ENCODE measurements at regions not wholly inside any gene's neighbourhood (a gene's known extent, or its start where the extent isn't known, plus 50 kb on each side); places are given as distances from the start of the nearest gene placed in this dataset.

GRCh38 chr20:5491455-5491854 lies 119.4 kb downstream of the GPCPD1 start:
- no peak overlapping the region for H2BK5ac ChIP-seq (ENCODE audit: low read depth, low read length)
- no peak overlapping the region for H4K5ac ChIP-seq (ENCODE audit: insufficient read length, low read depth, low read length)
- H4K8ac ChIP-seq (ENCODE audit: extremely low read depth, insufficient read depth, low read length) = no peak overlapping the region
- TF ChIP-seq EGR1 (IDR thresholded peaks at IDR 0.05; ENCODE audit: borderline replicate concordance, low read depth, low read length) (no peak), GTF2F1 (IDR thresholded peaks at IDR 0.05; ENCODE audit: borderline replicate concordance, low read depth, low read length) (no peak), SIN3A (conservative IDR thresholded peaks at IDR 0.05 in 1 of 2, IDR thresholded peaks at IDR 0.05 in 1 of 2; ENCODE audit: low read depth in 1 of 2, low read length in 2 of 2) (no peak), E2F6 (IDR thresholded peaks at IDR 0.05) (no peak), EZH2 (IDR thresholded peaks at IDR 0.05; ENCODE audit: low read depth, low read length, severe bottlenecking) (no peak), RBBP5 (IDR thresholded peaks at IDR 0.05; ENCODE audit: borderline replicate concordance, low read depth, low read length) (no peak), USF2 (IDR thresholded peaks at IDR 0.05; ENCODE audit: low read length) (no peak), ATF3 (IDR thresholded peaks at IDR 0.05; ENCODE audit: insufficient read depth, low read depth, low read length) (no peak), SIX5 (IDR thresholded peaks at IDR 0.05; ENCODE audit: low read depth, low read length) (no peak)
- H3K4me2 ChIP-seq (ENCODE audit: insufficient read depth in 1 of 2, low read depth in 2 of 2, low read length in 2 of 2) = no peak overlapping the region
- no peaks in the 10 kb centered on the region for H4K20me1 ChIP-seq (replicated peaks in 1 of 2; ENCODE audit: control insufficient read depth in 1 of 2, insufficient read depth in 2 of 2, low read length in 2 of 2)
- H4K91ac ChIP-seq (replicated peaks; ENCODE audit: insufficient read length, low read length) = no peak overlapping the region
- H3K14ac ChIP-seq (ENCODE audit: insufficient read length) = no peak overlapping the region
- H2AK5ac ChIP-seq (ENCODE audit: low read depth, low read length) = no peak overlapping the region
- POLR2A ChIA-PET (ENCODE audit: partially characterized antibody) = no interaction called here
- no peak overlapping the region for H3K56ac ChIP-seq (replicated peaks; ENCODE audit: insufficient read length, low read depth, low read length)
- no peak overlapping the region for H2BK12ac ChIP-seq (ENCODE audit: low read depth, low read length)
- no peak overlapping the region for H3K18ac ChIP-seq (ENCODE audit: extremely low read depth, low read length)
- no peak overlapping the region for H2BK15ac ChIP-seq (ENCODE audit: low read length)
- H3K79me1 ChIP-seq (ENCODE audit: low read depth, low read length) = no peaks in the 10 kb centered on the region
- no peak overlapping the region for H2AFZ ChIP-seq (ENCODE audit: low read length)
- H2BK120ac ChIP-seq (replicated peaks; ENCODE audit: low read depth, low read length) = no peak overlapping the region
- no peak overlapping the region for H3K23ac ChIP-seq (ENCODE audit: insufficient read length)
- no peaks in the 10 kb centered on the region for H3K36me3 ChIP-seq (ENCODE audit: control insufficient read depth in 2 of 4, insufficient read depth in 4 of 4, low read length in 3 of 4)
- CTCF ChIA-PET (ENCODE audit: partially characterized antibody) = no interaction called here
- H3K27me3 ChIP-seq (replicated peaks in 1 of 4; ENCODE audit: control insufficient read depth in 3 of 4, extremely low read depth in 1 of 4, insufficient read depth in 3 of 4, low read length in 3 of 4) = no peaks in the 10 kb centered on the region
- H3K79me2 ChIP-seq (ENCODE audit: control insufficient read depth in 1 of 2, insufficient read depth in 2 of 2, low read length in 2 of 2) = no peaks in the 10 kb centered on the region
- H3K4me3 ChIP-seq (ENCODE audit: extremely low read depth in 1 of 4, insufficient read depth in 2 of 4, low read depth in 3 of 4, low read length in 4 of 4) = no peak overlapping the region
- H3K27ac ChIP-seq (ENCODE audit: low read depth, low read length) = no peak overlapping the region
- no peak overlapping the region for H3K9ac ChIP-seq (replicated peaks in 1 of 4; ENCODE audit: extremely low read depth in 1 of 4, low read depth in 3 of 4, low read length in 3 of 4)
- no peaks in the 10 kb centered on the region for H3K9me3 ChIP-seq (ENCODE audit: insufficient read depth in 2 of 2, low read depth in 1 of 2, low read length in 1 of 2)
- FAIRE-seq (no peak), DNase-seq (ENCODE audit: low read depth in 1 of 2, low spot score in 2 of 2) (no peak)
- no peaks in the 10 kb centered on the region for H3K23me2 ChIP-seq (ENCODE audit: low read depth, low read length)
- H2BK20ac ChIP-seq (ENCODE audit: low read length) = no peak overlapping the region
- WGBS, 2 experiments (ENCODE audit: extremely low coverage in 1 of 2, insufficient coverage in 1 of 2, insufficient read length in 1 of 2, insufficient replicate concordance in 2 of 2, low coverage in 1 of 2, low lambda C conversion rate in 2 of 2, missing lambda C conversion rate in 1 of 2) = 58% methylated on average over 3 of the region's 3 CpGs; no CpG with 5 or more reads in 1 of the 2 experiments
- H3K4me1 ChIP-seq (replicated peaks in 1 of 4; ENCODE audit: control insufficient read depth in 3 of 4, insufficient read depth in 4 of 4, low read length in 3 of 4) = no peaks in the 10 kb centered on the region
- no peak overlapping the region for H3K4ac ChIP-seq (replicated peaks; ENCODE audit: insufficient read length, low read depth, low read length)
